HepG2 (cell line): ENCODE measurements at regions not wholly inside any gene's neighbourhood (a gene's known extent, or its start where the extent isn't known, plus 50 kb on each side); places are given as distances from the start of the nearest gene placed in this dataset.
"Not testable (repeated sequence)": the region's sequence is repeated elsewhere in the genome, so short reads cannot be mapped to it uniquely, and the experiment has no call there.

Experiments
- ATAC-seq: fragments of 200-7000 bp; cut with Tn5 transposase; 3 replicates; pipeline ENCODE4 v1.9.1; 2020; ENCODE audit warnings: mild to moderate bottlenecking, moderate library complexity
- BruUV-seq: library from RNA; stranded (reverse); fragments of 400-500 nt; replicated peaks from 2 replicates; lab custom pipeline; 2021; lab: Mats Ljungman, UMichigan
- CTCF ChIA-PET: fragments of 300-600 bp; formaldehyde crosslinking; extraction: SDS; loops from one replicate; lab custom pipeline; 2021; ENCODE audit warnings: low total read pairs, inconsistent platforms, low intra/inter-chr PET ratio; lab: Yijun Ruan, JAX
- POLR2A ChIA-PET: fragments of 350-600 bp; sonication (Branson Sonifier 250); formaldehyde crosslinking; loops from one replicate; lab custom pipeline; 2020; ENCODE audit warnings: antibody characterized with exemption, inconsistent platforms; lab: Yijun Ruan, JAX
- DNase-seq: peaks from one replicate; pipeline ENCODE4 v3.0.0-alpha.2; 2015; ENCODE audit warnings: low spot score
- FAIRE-seq: peaks from 3 replicates; lab custom pipeline; 2011; peaks lifted over from hg19 to GRCh38; lab: Jason Lieb, UNC
- H2AFZ ChIP-seq: one replicate; pipeline ENCODE4 v1.6.1; 2011; ENCODE audit warnings: low read length, inconsistent platforms
- H3K27ac ChIP-seq: fragments of 300-600 bp; 3 replicates; pipeline ENCODE4 v1.8.0; 2011; ENCODE audit warnings: mixed run types, mild to moderate bottlenecking, mixed read lengths, low read length, inconsistent platforms; ENCODE audit not compliant: insufficient read depth; ENCODE audit errors: extremely low read length
- H3K27me3 ChIP-seq, 2 experiments: fragments of 200-600 bp in 1 of 2; 2 replicates in 1 of 2; 3 replicates in 1 of 2; pipeline versions ENCODE4 v1.6.0 to v1.8.0; 2011; ENCODE audit warnings: low read length in 2 of 2, mild to moderate bottlenecking in 2 of 2, moderate library complexity in 2 of 2, inconsistent platforms in 1 of 2; ENCODE audit not compliant: insufficient read depth in 2 of 2, control insufficient read depth in 1 of 2
- H3K36me3 ChIP-seq, 2 experiments: fragments of 200-600 bp in 1 of 2; replicated peaks in 1 of 2; 2 replicates in 1 of 2; 3 replicates in 1 of 2; pipeline versions ENCODE4 v1.5.1 to v1.8.0; 2011; ENCODE audit warnings: low read length in 2 of 2, inconsistent platforms in 1 of 2; ENCODE audit not compliant: insufficient read depth in 2 of 2, control insufficient read depth in 1 of 2
- H3K4me1 ChIP-seq: 2 replicates; pipeline ENCODE4 v1.5.1; 2012; ENCODE audit warnings: low read length, inconsistent platforms; ENCODE audit not compliant: insufficient read depth
- H3K4me2 ChIP-seq: 2 replicates; pipeline ENCODE4 v1.6.0; 2011; ENCODE audit warnings: low read depth, low read length, inconsistent platforms
- H3K4me3 ChIP-seq, 3 experiments: fragments of 200-600 bp in 1 of 3; sonication (generic), shearing (Covaris generic) in 1 of 3; replicated peaks in 1 of 3; 2 replicates each; pipeline ENCODE4 v1.5.1; 2011 to 2016; ENCODE audit warnings: low read length in 3 of 3, inconsistent platforms in 2 of 3, low read depth in 2 of 3, mild to moderate bottlenecking in 2 of 3, control low read depth in 1 of 3, mixed read lengths in 1 of 3; ENCODE audit not compliant: insufficient read depth in 1 of 3
- H3K79me2 ChIP-seq: one replicate; pipeline ENCODE4 v1.6.1; 2011; ENCODE audit warnings: low read length, inconsistent platforms; ENCODE audit not compliant: insufficient read depth
- H3K9ac ChIP-seq: 2 replicates; pipeline ENCODE4 v1.6.0; 2011; ENCODE audit warnings: mild to moderate bottlenecking, low read depth, low read length, inconsistent platforms; ENCODE audit not compliant: insufficient read depth
- H3K9me3 ChIP-seq: 2 replicates; pipeline ENCODE4 v1.5.1; 2012; ENCODE audit warnings: mild to moderate bottlenecking, low read length
- H4K20me1 ChIP-seq: 2 replicates; pipeline ENCODE4 v1.6.0; 2011; ENCODE audit warnings: inconsistent platforms, mild to moderate bottlenecking, low read length, moderate library complexity; ENCODE audit not compliant: insufficient read depth
- CENPT ChIP-seq: sonication (generic); formaldehyde crosslinking; IDR thresholded peaks from 2 replicates; pipeline ENCODE4 v1.8.0; 2022; ENCODE audit warnings: low read depth, mild to moderate bottlenecking, moderate library complexity, missing genetic modification reagents
- GATAD1 ChIP-seq: IDR thresholded peaks from 2 replicates; pipeline ENCODE4 v1.6.1; 2016; ENCODE audit warnings: missing genetic modification reagents, missing compliant biosample characterization
- NONO ChIP-seq, 2 experiments: fragments of 450-650 bp in 1 of 2; sonication (generic) in 1 of 2; formaldehyde crosslinking in 1 of 2; IDR thresholded peaks in 1 of 2; conservative IDR thresholded peaks in 1 of 2; 2 replicates each; pipeline versions ENCODE4 v1.6.1 to v1.8.0; 2017 to 2022; ENCODE audit warnings: mild to moderate bottlenecking in 1 of 2, missing genetic modification reagents in 1 of 2, moderate library complexity in 1 of 2
- TEAD3 ChIP-seq: optimal IDR thresholded peaks from 2 replicates; pipeline ENCODE3; 2016; ENCODE audit warnings: borderline replicate concordance
- TRIM24 ChIP-seq: sonication (generic); formaldehyde crosslinking; IDR thresholded peaks from 2 replicates; pipeline ENCODE4 v1.8.0; 2022; ENCODE audit warnings: mild to moderate bottlenecking, missing genetic modification reagents
- TSC22D2 ChIP-seq: sonication (generic); formaldehyde crosslinking; IDR thresholded peaks from 2 replicates; pipeline ENCODE4 v1.5.1; 2020; ENCODE audit warnings: missing genetic modification reagents, mild to moderate bottlenecking, borderline replicate concordance
- YY1 ChIP-seq: IDR thresholded peaks from 2 replicates; pipeline ENCODE4 v1.6.1; 2011; ENCODE audit warnings: low read length, low read depth, moderate library complexity, mild to moderate bottlenecking; ENCODE audit not compliant: insufficient read depth, insufficient replicate concordance
- ZC3H13 ChIP-seq: sonication (generic); formaldehyde crosslinking; IDR thresholded peaks from 2 replicates; pipeline ENCODE4 v1.8.1; 2023; ENCODE audit warnings: mild to moderate bottlenecking, missing genetic modification reagents, moderate library complexity
- ZNF207 ChIP-seq: fragments of 450-650 bp; IDR thresholded peaks from 2 replicates; pipeline ENCODE4 v1.6.1; 2016; ENCODE audit warnings: antibody characterized with exemption, borderline replicate concordance
- ZNF343 ChIP-seq: sonication (generic); formaldehyde crosslinking; IDR thresholded peaks from 2 replicates; pipeline ENCODE4 v1.4.0; 2020; ENCODE audit warnings: mild to moderate bottlenecking, missing genetic modification reagents
- ZNF354B ChIP-seq: sonication (generic); formaldehyde crosslinking; IDR thresholded peaks from 2 replicates; pipeline ENCODE4 v1.8.0; 2022; ENCODE audit warnings: mild to moderate bottlenecking, missing genetic modification reagents
- ZNF607 ChIP-seq: sonication (generic); formaldehyde crosslinking; IDR thresholded peaks from 2 replicates; pipeline ENCODE4 v1.5.1; 2020; ENCODE audit warnings: missing genetic modification reagents, mild to moderate bottlenecking, borderline replicate concordance
- WGBS: methylation state at CpG from one replicate; pipeline ENCODE4 v1.1.6; 2017; ENCODE audit warnings: low lambda C conversion rate; 5-methylcytosine and 5-hydroxymethylcytosine counted together
- in situ Hi-C: cut with HindIII; loops from 2 replicates; pipeline ENCODE4 v1.10.0; 2017; ENCODE audit warnings: low pct_unique_long_range_greater_than_20kb; ENCODE audit not compliant: extremely low pct_ligation_motif_present
- intact Hi-C: fragments of 100-400 bp; cut with micrococcal nuclease; formaldehyde crosslinking; loops from one replicate; pipeline ENCODE4 v1.10.0; 2022; ENCODE audit not compliant: unreplicated experiment

GRCh38 chr6:67431076-67431475 is 1204.0 kb upstream of the ADGRB3 start:
- no peak for TF ChIP-seq ZNF607 (CRISPR knock-in tag)
- TF ChIP-seq NONO (IDR thresholded peaks at IDR 0.05): no peak
- no peak for TF ChIP-seq NONO (CRISPR knock-in tag; conservative IDR thresholded peaks at IDR 0.05)
- no peak for TF ChIP-seq TRIM24 (CRISPR knock-in tag)
- TF ChIP-seq TSC22D2 (CRISPR knock-in tag): no peak
- no peak for TF ChIP-seq ZNF354B (CRISPR knock-in tag)
- TF ChIP-seq ZNF343 (CRISPR knock-in tag): no peak
- no peak for TF ChIP-seq YY1
- no peak for TF ChIP-seq ZNF207
- TF ChIP-seq CENPT (CRISPR knock-in tag): no peak
- no peak for TF ChIP-seq GATAD1 (CRISPR knock-in tag)
- TF ChIP-seq ZC3H13 (CRISPR knock-in tag): no peak
- TF ChIP-seq TEAD3 (CRISPR knock-in tag): no peak
- WGBS: 2% methylated on average over 6 of the region's 6 CpGs
- Histone ChIP-seq H3K4me2 (no peak overlapping the region), H4K20me1 (no peaks in the 10 kb centered on the region), H3K27me3 (no peaks in the 10 kb centered on the region), H3K4me1 (no peaks in the 10 kb centered on the region), H3K4me3 (no peak overlapping the region), H3K79me2 (no peaks in the 10 kb centered on the region), H3K9ac (no peak overlapping the region), H3K9me3 (no peaks in the 10 kb centered on the region), H3K27ac (no peak overlapping the region), H3K36me3 (no peaks in the 10 kb centered on the region), H2AFZ (no peak overlapping the region)
- POLR2A ChIA-PET: no interaction called here
- intact Hi-C loops: no loop called here
- DNase-seq: no peak
- CTCF ChIA-PET: no interaction called here
- FAIRE-seq: no peak
- in situ Hi-C loops: no loop called here
- no peak for ATAC-seq
- no TSS peak for BruUV-seq

GRCh38 chr6:67426686-67427085 is 1208.4 kb upstream of the ADGRB3 start:
- H3K27ac ChIP-seq, H3K4me3 ChIP-seq, POLR2A ChIA-PET, CTCF ChIA-PET, in situ Hi-C loops, intact Hi-C loops, H4K20me1 ChIP-seq, H3K9me3 ChIP-seq, ATAC-seq, H3K4me2 ChIP-seq, H3K9ac ChIP-seq, H2AFZ ChIP-seq, H3K4me1 ChIP-seq, FAIRE-seq, H3K27me3 ChIP-seq, H3K79me2 ChIP-seq, BruUV-seq, H3K36me3 ChIP-seq, DNase-seq: not testable (repeated sequence)
- 7% methylated on average over 4 of the region's 4 CpGs for WGBS
